Ishikawa (cell line): ENCODE measurements at regions not wholly inside any gene's neighbourhood (a gene's known extent, or its start where the extent isn't known, plus 50 kb on each side); places are given as distances from the start of the nearest gene placed in this dataset.

Experiments used
- CEBPB ChIP-seq: IDR thresholded peaks from 2 replicates; pipeline ENCODE4 v1.6.1; 2012
- CREB1 ChIP-seq: IDR thresholded peaks from 2 replicates; pipeline ENCODE4 v1.6.1; 2012; ENCODE audit warnings: low read depth
- EGR1 ChIP-seq: IDR thresholded peaks from 2 replicates; pipeline ENCODE4 v1.6.1; 2012
- EP300 ChIP-seq: IDR thresholded peaks from 2 replicates; pipeline ENCODE4 v1.6.1; 2012; ENCODE audit warnings: borderline replicate concordance
- FOXM1 ChIP-seq: IDR thresholded peaks from 2 replicates; pipeline ENCODE4 v1.6.1; 2012; ENCODE audit warnings: low read depth, borderline replicate concordance
- NFIC ChIP-seq: IDR thresholded peaks from 2 replicates; pipeline ENCODE4 v1.6.1; 2012
- RAD21 ChIP-seq: IDR thresholded peaks from 2 replicates; pipeline ENCODE4 v1.6.1; 2012; ENCODE audit warnings: low read depth
- TAF1 ChIP-seq: IDR thresholded peaks from 2 replicates; pipeline ENCODE4 v1.6.1; 2012; ENCODE audit warnings: low read depth, mild to moderate bottlenecking
- TCF12 ChIP-seq: IDR thresholded peaks from 2 replicates; pipeline ENCODE4 v1.6.1; 2012; ENCODE audit warnings: low read depth
- TEAD4 ChIP-seq: IDR thresholded peaks from 2 replicates; pipeline ENCODE4 v1.6.1; 2012
- YY1 ChIP-seq: IDR thresholded peaks from 2 replicates; pipeline ENCODE4 v1.6.1; 2012; ENCODE audit warnings: low read depth
- ZBTB7A ChIP-seq: IDR thresholded peaks from 2 replicates; pipeline ENCODE4 v1.6.1; 2012; ENCODE audit warnings: low read depth
- TF ChIP-seq, protein P1 (sequence below): IDR thresholded peaks from 2 replicates; pipeline ENCODE4 v1.6.1; 2012; ENCODE audit warnings: low read depth, mild to moderate bottlenecking
- TF ChIP-seq, protein P2 (sequence below): IDR thresholded peaks from 2 replicates; pipeline ENCODE4 v1.6.1; 2012
- TF ChIP-seq, protein P3 (sequence below): IDR thresholded peaks from 2 replicates; pipeline ENCODE4 v1.6.1; 2012

DNA sequence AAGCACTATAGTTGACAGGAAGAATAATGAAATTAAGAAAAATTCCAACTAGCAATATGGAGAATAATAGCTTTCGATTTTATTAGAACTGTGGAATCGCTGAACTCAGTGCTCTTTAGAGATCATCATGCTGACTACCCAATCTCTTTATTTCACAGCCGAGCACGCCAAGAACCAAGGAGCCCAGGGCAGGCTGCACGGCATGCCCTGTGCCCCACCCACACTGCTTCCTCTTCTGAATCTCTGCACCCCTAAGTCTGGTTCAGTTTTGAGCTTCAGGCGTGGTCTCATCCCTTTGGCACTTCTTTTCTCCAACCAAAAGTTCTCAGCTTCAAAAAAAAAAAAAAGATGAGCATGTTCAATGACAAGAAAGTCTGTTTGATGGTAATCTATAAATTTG lies 92.4 kb upstream of the ZNF800 start:
- TF ChIP-seq, protein P1, sequence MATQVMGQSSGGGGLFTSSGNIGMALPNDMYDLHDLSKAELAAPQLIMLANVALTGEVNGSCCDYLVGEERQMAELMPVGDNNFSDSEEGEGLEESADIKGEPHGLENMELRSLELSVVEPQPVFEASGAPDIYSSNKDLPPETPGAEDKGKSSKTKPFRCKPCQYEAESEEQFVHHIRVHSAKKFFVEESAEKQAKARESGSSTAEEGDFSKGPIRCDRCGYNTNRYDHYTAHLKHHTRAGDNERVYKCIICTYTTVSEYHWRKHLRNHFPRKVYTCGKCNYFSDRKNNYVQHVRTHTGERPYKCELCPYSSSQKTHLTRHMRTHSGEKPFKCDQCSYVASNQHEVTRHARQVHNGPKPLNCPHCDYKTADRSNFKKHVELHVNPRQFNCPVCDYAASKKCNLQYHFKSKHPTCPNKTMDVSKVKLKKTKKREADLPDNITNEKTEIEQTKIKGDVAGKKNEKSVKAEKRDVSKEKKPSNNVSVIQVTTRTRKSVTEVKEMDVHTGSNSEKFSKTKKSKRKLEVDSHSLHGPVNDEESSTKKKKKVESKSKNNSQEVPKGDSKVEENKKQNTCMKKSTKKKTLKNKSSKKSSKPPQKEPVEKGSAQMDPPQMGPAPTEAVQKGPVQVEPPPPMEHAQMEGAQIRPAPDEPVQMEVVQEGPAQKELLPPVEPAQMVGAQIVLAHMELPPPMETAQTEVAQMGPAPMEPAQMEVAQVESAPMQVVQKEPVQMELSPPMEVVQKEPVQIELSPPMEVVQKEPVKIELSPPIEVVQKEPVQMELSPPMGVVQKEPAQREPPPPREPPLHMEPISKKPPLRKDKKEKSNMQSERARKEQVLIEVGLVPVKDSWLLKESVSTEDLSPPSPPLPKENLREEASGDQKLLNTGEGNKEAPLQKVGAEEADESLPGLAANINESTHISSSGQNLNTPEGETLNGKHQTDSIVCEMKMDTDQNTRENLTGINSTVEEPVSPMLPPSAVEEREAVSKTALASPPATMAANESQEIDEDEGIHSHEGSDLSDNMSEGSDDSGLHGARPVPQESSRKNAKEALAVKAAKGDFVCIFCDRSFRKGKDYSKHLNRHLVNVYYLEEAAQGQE: no peak
- no peak for TF ChIP-seq YY1

DNA sequence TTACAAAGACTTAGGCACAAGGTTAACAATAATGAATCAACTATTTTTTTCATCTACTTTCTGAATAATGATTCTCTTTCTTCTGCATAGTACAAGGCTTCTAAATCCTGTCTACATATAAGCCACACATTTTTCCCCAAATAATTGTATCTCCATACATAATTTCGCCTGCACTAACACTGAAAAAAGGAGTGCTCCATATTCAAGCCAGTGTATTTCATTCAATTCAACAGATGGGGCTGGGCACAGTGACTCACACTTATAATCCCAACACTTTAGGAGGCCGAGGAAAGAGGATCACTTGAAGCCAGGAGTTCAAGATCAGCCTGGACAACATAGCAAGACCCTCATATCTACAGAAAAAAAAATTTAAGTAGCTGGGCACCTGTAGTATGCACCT lies 86.0 kb upstream of the ZNF800 start:
- TF ChIP-seq, protein P2, sequence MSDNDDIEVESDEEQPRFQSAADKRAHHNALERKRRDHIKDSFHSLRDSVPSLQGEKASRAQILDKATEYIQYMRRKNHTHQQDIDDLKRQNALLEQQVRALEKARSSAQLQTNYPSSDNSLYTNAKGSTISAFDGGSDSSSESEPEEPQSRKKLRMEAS: no peak
- TF ChIP-seq NFIC (no peak), ZBTB7A (no peak), RAD21 (no peak), TEAD4 (no peak), TAF1 (no peak), TCF12 (no peak), EP300 (no peak), FOXM1 (no peak), EGR1 (no peak), CEBPB (no peak), CREB1 (no peak), YY1 (no peak)
- TF ChIP-seq, protein P1: no peak
- TF ChIP-seq, protein P3, sequence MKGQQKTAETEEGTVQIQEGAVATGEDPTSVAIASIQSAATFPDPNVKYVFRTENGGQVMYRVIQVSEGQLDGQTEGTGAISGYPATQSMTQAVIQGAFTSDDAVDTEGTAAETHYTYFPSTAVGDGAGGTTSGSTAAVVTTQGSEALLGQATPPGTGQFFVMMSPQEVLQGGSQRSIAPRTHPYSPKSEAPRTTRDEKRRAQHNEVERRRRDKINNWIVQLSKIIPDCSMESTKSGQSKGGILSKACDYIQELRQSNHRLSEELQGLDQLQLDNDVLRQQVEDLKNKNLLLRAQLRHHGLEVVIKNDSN: no peak

DNA sequence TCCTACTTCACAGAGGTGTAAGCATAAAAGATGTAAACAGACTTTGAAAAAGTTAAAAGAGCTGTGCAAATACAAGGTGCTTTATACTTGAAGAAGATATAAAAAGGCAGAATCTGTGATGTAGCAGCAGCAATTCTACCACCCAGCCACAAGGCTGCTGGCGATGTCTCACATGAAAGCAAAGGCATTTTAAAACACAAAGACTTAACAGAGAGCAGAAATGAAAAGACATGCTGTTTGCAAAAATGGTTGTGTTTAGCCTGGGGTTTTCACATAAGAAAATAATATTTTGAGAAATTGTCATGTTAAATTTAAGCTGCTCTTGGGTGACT lies 85.5 kb upstream of the ZNF800 start:
- no peak for TF ChIP-seq RAD21
- TF ChIP-seq YY1: no peak
- TF ChIP-seq, protein P3: no peak
- TF ChIP-seq FOXM1: no peak

DNA sequence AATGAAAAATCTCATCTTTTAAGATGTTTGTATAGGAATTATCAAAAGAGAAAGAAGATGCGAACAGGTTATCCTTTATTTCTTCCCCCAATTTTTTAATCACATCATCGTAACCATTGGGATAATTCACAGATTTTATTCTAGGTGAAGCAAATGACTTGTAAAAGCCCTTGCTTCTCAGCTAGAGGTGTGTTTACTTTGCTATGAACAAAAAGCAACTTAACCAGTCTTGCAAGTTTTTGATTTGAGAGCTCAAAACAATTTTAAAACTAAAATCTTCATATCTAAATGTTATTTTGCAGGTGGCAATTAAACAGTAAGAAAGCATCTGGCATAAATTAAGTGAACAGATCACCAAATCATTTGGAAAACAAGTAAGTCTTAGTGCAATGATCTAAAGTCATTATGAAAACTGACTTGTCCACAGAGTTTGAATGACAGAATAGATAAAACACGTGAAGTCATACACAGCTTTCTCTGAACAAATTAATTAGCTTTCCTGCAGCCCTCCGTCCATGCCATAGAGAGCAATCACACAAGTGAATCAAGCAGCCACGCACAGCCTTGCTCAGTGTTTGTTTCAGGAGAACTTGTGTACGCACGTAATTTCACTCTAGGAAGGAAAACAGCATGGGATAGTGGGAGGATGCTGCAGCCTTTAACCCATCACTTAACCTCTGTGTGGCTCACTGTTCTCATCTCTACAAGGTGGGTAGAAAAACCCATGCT lies 85.0 kb upstream of the ZNF800 start:
- TF ChIP-seq TCF12 (no peak), FOXM1 (no peak), EGR1 (no peak), TAF1 (no peak), TEAD4 (no peak), CREB1 (no peak), EP300 (no peak), YY1 (no peak), NFIC (no peak), RAD21 (no peak)
- TF ChIP-seq, protein P3: no peak
- TF ChIP-seq, protein P2: no peak

DNA sequence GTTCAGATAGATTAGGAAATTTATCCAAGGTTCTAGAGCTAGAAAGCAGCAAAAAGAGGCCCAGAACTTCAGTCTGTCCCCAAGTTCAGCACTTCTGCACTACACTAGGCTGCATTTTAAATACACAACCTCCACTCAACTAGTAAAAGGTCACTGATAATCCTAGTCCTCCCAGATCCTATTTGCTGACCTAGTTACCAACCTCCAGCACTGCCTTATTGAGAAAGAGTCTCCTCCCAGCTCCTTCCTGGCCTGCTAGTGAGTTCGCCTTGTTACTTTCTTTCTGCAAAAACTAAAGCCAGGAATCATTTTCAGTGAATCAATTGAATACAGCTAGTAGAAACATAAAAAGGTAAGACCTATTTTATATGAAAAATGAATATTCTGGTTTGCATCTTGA lies 84.1 kb upstream of the ZNF800 start:
- TF ChIP-seq TEAD4 (no peak), TCF12 (no peak), EGR1 (no peak)
- TF ChIP-seq, protein P2: no peak

DNA sequence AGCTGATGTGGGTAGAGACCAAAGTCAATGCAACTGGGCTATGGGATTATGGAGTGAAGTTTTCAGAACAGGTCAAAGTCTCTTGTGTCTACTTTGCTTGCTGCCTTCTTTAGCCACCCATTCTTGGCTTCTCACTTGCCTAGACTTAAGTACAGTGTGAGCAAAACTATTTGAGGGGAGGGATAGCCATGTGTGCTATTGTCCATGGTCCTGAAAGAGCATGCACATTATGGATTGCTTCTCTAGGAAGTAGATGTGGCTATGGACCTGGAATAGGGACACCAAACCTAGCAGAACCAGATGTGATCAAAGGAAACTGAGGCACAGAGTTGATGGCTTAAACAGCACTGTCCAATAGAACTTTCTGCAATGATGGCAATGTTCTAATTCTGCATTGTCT lies 81.9 kb upstream of the ZNF800 start:
- TF ChIP-seq, protein P3: no peak
- TF ChIP-seq EGR1 (no peak), FOXM1 (no peak)
- TF ChIP-seq, protein P1: peak; percentile 87
